Caco-2 (cell line): ENCODE measurements at regions not wholly inside any gene's neighbourhood (a gene's known extent, or its start where the extent isn't known, plus 50 kb on each side); places are given as distances from the start of the nearest gene placed in this dataset.
"Not testable (repeated sequence)": the region's sequence is repeated elsewhere in the genome, so short reads cannot be mapped to it uniquely, and the experiment has no call there.

Experiments
- BruUV-seq: library from RNA; stranded (reverse); fragments of 400-500 nt; replicated peaks from 2 replicates; lab custom pipeline; 2021; lab: Mats Ljungman, UMichigan
- CTCF ChIA-PET: fragments of 300-600 bp; sonication (Branson Sonifier 250); formaldehyde crosslinking; loops from one replicate; lab custom pipeline; 2022; ENCODE audit warnings: antibody characterized with exemption; lab: Charles Lee
- POLR2A ChIA-PET: fragments of 300-600 bp; sonication (Branson Sonifier 250); formaldehyde crosslinking; loops from one replicate; lab custom pipeline; 2022; ENCODE audit warnings: antibody characterized with exemption; lab: Charles Lee
- DNase-seq, 2 experiments: peaks; one replicate each; pipeline versions ENCODE4 v3.0.0 to v3.0.0-alpha.2; 2020 to 2022
- H3K27me3 ChIP-seq: replicated peaks from 2 replicates; pipeline ENCODE4 v1.6.0; 2011; ENCODE audit warnings: low read length; ENCODE audit not compliant: control insufficient read depth, insufficient read depth
- H3K36me3 ChIP-seq: 2 replicates; pipeline ENCODE4 v1.5.1; 2011; ENCODE audit warnings: low read length; ENCODE audit not compliant: control insufficient read depth, insufficient read depth
- H3K4me1 ChIP-seq: fragments of 250-450 bp; sonication (Bioruptor Pico); 2 replicates; pipeline ENCODE4 v1.5.1; 2020; ENCODE audit warnings: mild to moderate bottlenecking
- H3K4me3 ChIP-seq: 2 replicates; pipeline ENCODE4 v1.5.1; 2011; ENCODE audit warnings: low read depth, mild to moderate bottlenecking, control low read depth, low read length
- H3K9me3 ChIP-seq: fragments of 250-450 bp; sonication (Bioruptor Pico); 2 replicates; pipeline ENCODE4 v1.5.1; 2020; ENCODE audit warnings: mild to moderate bottlenecking, moderate library complexity
- H3K27ac Mint-ChIP-seq: one replicate; pipeline ENCODE4 v1.8.0; 2022; ENCODE audit warnings: mixed read lengths; ENCODE audit not compliant: unreplicated experiment
- H3K27me3 Mint-ChIP-seq: one replicate; pipeline ENCODE4 v1.8.0; 2022; ENCODE audit warnings: mixed read lengths; ENCODE audit not compliant: insufficient read depth, unreplicated experiment
- H3K36me3 Mint-ChIP-seq: one replicate; pipeline ENCODE4 v1.8.0; 2022; ENCODE audit warnings: mild to moderate bottlenecking, mixed read lengths; ENCODE audit not compliant: insufficient read depth, unreplicated experiment
- H3K4me1 Mint-ChIP-seq: one replicate; pipeline ENCODE4 v1.8.0; 2022; ENCODE audit warnings: low read depth, mixed read lengths; ENCODE audit not compliant: unreplicated experiment
- H3K4me3 Mint-ChIP-seq: one replicate; pipeline ENCODE4 v1.8.0; 2022; ENCODE audit warnings: mild to moderate bottlenecking, moderate library complexity, mixed read lengths; ENCODE audit not compliant: unreplicated experiment
- H3K9me3 Mint-ChIP-seq: one replicate; pipeline ENCODE4 v1.8.0; 2022; ENCODE audit warnings: mixed read lengths; ENCODE audit not compliant: unreplicated experiment
- CTCF ChIP-seq, 2 experiments: fragments of 200-600 bp in 1 of 2; IDR thresholded peaks; 1 replicate in 1 of 2; 2 replicates in 1 of 2; pipeline versions ENCODE4 v1.5.1 to v1.8.0; 2011 to 2022; ENCODE audit warnings: antibody characterized with exemption in 1 of 2, control low read depth in 1 of 2, inconsistent platforms in 1 of 2, low read depth in 1 of 2, low read length in 1 of 2, mild to moderate bottlenecking in 1 of 2, moderate library complexity in 1 of 2; ENCODE audit not compliant: insufficient read depth in 1 of 2, severe bottlenecking in 1 of 2, unreplicated experiment in 1 of 2
- intact Hi-C: fragments of 100-400 bp; cut with micrococcal nuclease; formaldehyde crosslinking; loops from one replicate; pipeline ENCODE4 v1.10.0; 2022; ENCODE audit not compliant: unreplicated experiment

- H3K4me3 Mint-ChIP-seq, result no peak overlapping the region
- Histone ChIP-seq H3K9me3 (no peaks in the 10 kb centered on the region), H3K4me1 (no peaks in the 10 kb centered on the region), H3K36me3 (no peaks in the 10 kb centered on the region), H3K27me3 (no peaks in the 10 kb centered on the region), H3K4me3 (no peak overlapping the region)
- no peaks in the 10 kb centered on the region for H3K9me3 Mint-ChIP-seq
- no peaks in the 10 kb centered on the region for H3K36me3 Mint-ChIP-seq
- POLR2A ChIA-PET, result no interaction called here
- no peak overlapping the region for H3K27ac Mint-ChIP-seq
- TF ChIP-seq CTCF (IDR thresholded peaks at IDR 0.05; ENCODE audit: insufficient read depth in 1 of 2, low read depth in 1 of 2, low read length in 1 of 2, severe bottlenecking in 1 of 2, unreplicated experiment in 1 of 2), result no peak
- CTCF ChIA-PET, result no interaction called here
- no peaks in the 10 kb centered on the region for H3K4me1 Mint-ChIP-seq
- DNase-seq, result no peak
- no TSS peak for BruUV-seq
- intact Hi-C loops, result no loop called here
- peaks cover 3% of the 10 kb centered on the region for H3K27me3 Mint-ChIP-seq
These were observed 222.0 kb upstream of the SYNCRIP start for GRCh38 chr6:85864453-85865401.

- Mint-ChIP-seq H3K9me3 (no peaks in the 10 kb centered on the region), H3K4me3 (no peak overlapping the region), H3K27ac (no peak overlapping the region), H3K4me1 (no peaks in the 10 kb centered on the region), H3K36me3 (no peaks in the 10 kb centered on the region), H3K27me3 (peaks cover 6% of the 10 kb centered on the region)
- H3K36me3 ChIP-seq, result no peaks in the 10 kb centered on the region
- no peak overlapping the region for H3K4me3 ChIP-seq
- no TSS peak for BruUV-seq
- CTCF ChIA-PET, result no interaction called here
- H3K4me1 ChIP-seq, result no peaks in the 10 kb centered on the region
- H3K9me3 ChIP-seq, result no peaks in the 10 kb centered on the region
- intact Hi-C loops, result no loop called here
- H3K27me3 ChIP-seq, result no peaks in the 10 kb centered on the region
- no peak for DNase-seq
- no peak for TF ChIP-seq CTCF (IDR thresholded peaks at IDR 0.05; ENCODE audit: insufficient read depth in 1 of 2, low read depth in 1 of 2, low read length in 1 of 2, severe bottlenecking in 1 of 2, unreplicated experiment in 1 of 2)
- POLR2A ChIA-PET, result no interaction called here
These were observed 213.5 kb upstream of the SYNCRIP start for GRCh38 chr6:85856235-85856634.

- CTCF ChIA-PET, H3K9me3 ChIP-seq, DNase-seq, H3K27me3 ChIP-seq, H3K4me1 Mint-ChIP-seq, H3K27me3 Mint-ChIP-seq, H3K36me3 Mint-ChIP-seq, H3K27ac Mint-ChIP-seq, intact Hi-C loops, H3K36me3 ChIP-seq, POLR2A ChIA-PET, H3K4me3 Mint-ChIP-seq, H3K4me3 ChIP-seq, BruUV-seq, H3K4me1 ChIP-seq: not testable (repeated sequence)
- peaks cover 15% of the 10 kb centered on the region for H3K9me3 Mint-ChIP-seq
These were observed 195.8 kb upstream of the SYNCRIP start for GRCh38 chr6:85838351-85839119.
